CD4-positive, alpha-beta T cell treated with Interferon alpha-2 for 1 hour (primary cell): ENCODE measurements at regions not wholly inside any gene's neighbourhood (a gene's known extent, or its start where the extent isn't known, plus 50 kb on each side); places are given as distances from the start of the nearest gene placed in this dataset.
A peak's percentile ranks its signal among the peaks of the same experiment; 100 is the strongest.
"Not testable (repeated sequence)": the region's sequence is repeated elsewhere in the genome, so short reads cannot be mapped to it uniquely, and the experiment has no call there.

ENCODE experiments used
- DNase-seq, 2 donors: peaks; one replicate each; pipeline ENCODE4 v3.0.0-alpha.2; 2020 to 2022

DNA sequence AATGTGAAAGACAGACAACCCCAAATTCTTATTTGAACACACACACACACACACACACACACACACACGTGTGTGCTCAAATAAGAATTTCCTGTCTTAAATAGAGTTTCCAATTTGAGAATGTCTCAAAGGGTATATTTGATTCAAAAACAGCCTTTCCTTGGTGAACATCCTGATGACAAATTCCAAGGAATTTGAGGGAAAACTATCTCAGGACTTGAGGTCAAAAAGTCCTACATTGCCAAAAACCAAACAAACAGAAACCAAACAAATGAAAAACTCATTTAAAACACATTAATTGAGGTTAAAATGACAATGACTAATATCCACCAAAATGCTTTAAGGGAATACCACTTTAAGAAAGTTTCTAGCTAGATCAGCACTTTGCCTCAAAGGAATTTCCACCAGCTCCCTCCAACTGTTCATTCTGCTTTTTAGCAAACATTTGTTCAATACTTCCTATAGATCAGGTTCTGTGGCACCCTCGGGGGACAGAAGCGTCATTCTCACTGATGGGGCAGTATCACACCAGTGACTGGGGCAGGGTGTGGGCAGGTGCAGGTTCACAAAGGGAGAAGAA lies 232.1 kb upstream of the TRIB2 start:
- DNase-seq = no peak

DNA sequence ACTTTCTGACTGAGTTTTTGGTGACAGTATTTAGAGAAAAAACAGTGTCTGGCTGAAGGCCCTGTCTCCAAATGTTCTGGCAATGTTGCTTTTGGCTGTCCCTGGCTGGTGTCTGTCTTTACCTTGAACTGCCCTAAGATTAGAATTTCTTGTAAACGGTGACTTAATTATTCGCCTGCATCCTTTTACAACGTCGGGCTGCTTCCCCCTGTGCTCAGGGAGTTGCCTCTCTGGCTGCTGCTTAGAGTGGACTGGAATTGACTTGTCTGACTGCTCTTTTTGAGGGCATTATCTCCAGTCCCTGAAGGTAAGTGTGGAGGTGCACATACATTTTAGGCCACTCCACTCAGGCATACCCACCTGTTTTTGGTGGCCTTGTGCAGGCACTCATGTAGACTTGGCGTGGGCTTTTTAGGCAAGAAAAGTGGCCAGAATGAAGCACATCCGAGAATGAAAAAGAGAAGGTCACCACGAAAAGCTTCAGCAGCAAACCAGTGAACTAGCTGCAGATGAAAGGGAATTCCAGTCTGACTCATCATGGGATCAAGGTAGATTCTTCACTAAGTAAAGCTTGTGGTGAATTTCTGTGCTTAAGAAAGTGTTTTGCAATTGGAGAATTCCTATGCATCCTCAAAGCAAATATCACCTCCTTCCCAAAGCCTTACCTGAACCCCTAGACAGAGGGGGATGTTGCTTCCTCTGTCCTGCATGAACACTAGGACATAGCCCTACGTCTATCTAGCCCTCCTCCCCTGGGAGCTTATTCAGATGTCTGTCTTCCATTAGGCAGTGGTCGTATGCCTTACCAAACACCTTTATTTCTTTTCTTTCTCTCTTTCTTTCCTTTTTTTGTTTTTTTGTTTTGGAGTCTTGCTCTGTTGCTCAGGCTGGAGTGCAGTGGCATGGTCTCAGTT lies 230.3 kb upstream of the TRIB2 start:
- DNase-seq = no peak

DNA sequence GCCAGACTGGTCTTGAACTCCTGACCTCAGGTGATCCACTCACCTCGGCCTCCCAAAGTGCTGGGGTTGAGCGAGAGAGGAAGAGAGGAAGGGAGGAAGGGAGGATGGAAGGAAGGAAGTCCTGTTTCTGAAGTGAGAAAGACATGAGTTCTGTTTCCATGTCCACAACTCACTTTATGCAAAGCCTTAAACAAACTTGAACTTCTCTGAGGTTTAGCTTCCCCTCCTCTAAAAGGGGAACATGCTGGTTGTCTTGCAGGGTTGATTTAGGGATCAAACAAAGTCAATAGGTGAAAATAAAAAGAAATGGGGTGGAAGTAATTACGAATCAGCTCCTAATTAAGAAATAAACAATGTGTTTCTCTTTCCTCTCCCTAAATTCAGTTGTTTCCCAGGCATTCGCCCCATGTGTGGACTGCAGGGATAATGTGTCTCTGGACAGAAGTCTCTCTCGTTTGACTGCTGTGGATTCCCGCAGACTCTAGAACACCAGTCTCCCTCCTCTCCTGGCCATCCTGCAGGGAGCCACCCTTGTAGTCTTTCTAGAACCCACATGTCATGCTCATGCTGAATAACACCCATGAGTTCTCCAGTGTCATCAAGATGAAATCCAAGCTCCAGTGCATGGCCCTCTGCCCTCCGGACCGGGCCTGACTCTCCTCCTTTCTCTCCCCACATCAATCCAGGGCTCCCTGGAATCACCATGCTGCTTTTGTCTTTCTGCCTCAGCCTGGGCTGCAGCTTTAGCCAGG lies 229.3 kb upstream of the TRIB2 start:
- DNase-seq = no peak

- peak; percentile 24 to 62 for DNase-seq
Observed at GRCh38 chr2:12488352-12489318, 228.1 kb upstream of the TRIB2 start.

- no peak for DNase-seq
Observed at GRCh38 chr2:12490641-12491040, 226.1 kb upstream of the TRIB2 start.

DNA sequence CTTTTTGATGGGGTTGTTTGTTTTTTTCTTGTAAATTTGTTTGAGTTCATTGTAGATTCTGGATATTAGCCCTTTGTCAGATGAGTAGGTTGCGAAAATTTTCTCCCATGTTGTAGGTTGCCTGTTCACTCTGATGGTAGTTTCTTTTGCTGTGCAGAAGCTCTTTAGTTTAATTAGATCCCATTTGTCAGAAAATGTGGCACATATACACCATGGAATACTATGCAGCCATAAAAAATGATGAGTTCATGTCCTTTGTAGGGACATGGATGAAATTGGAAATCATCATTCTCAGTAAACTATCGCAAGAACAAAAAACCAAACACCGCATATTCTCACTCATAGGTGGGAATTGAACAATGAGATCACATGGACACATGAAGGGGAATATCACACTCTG lies 224.4 kb upstream of the TRIB2 start:
- DNase-seq = not testable (repeated sequence)

- DNase-seq = peak; percentile 37 to 50
Observed at GRCh38 chr2:12493031-12493513, 223.7 kb upstream of the TRIB2 start.

DNA sequence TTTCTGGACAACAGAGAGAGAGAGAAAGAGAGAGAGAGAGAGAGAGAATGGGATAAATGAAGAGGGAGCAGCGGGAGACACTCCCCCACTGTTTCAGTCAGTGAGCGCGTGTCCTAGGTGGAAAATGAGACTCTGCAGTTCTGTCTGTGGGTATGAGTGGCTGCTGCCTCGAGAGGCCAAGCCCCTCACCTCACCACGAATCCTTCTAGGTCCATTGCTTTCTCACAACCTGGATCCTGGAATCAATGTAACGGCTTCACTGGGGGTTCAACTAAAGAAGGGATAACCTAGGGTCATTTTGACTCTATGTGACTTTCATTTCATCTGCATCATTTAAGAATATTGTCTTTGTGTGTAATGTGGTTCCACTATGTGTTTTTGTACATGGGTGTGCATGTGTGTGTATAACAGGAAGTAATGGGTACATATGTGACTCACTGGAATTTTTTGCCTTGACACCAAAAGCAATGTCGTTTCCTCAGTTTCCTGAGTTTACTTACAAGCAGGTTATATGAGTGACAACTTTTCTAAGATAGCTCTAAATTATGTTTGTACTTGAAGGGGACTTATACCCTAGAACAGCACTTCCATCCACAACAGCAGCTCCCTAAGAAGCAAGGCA lies 221.4 kb upstream of the TRIB2 start:
- DNase-seq = no peak

DNA sequence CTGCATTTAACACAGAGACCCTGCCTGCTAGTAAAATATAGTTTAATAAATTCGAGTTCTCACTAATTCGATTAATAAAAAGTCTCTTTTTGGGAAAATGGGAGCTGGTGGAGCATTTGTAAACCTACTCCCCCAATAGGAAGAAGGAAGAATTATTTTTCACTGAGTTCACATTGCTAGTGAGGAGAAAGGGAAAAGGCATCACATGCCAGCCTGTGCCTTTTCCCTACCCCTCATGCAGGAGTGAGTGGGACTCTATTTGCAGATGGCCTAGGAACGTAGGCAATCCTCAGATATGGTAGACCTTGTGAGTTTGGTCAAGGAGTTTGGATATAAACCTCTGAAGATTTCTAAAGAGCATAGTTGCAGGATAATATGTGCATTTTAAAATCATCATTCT lies 218.4 kb upstream of the TRIB2 start:
- no peak for DNase-seq

GRCh38 chr2:12498704-12499103 lies 218.0 kb upstream of the TRIB2 start:
- DNase-seq = no peak

DNA sequence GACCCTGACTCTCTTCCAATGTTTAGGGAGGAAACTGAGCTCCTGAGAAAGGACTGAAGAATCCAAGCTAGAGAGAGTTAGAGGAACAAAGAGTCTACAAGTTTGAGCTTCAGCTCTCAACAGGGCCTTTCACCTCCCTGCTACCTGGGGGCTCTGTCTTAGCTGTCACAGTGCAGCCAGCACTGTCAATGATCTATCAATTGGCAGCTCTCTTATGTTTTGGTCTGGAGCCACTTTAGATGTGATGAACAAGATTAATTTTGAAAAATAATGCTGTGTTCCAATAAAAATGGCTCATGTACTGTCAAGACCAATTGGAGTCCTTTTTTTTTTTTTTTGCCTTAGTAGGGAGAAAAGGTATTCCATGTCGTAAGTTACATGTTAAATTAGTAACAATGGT lies 215.8 kb upstream of the TRIB2 start:
- no peak for DNase-seq

DNA sequence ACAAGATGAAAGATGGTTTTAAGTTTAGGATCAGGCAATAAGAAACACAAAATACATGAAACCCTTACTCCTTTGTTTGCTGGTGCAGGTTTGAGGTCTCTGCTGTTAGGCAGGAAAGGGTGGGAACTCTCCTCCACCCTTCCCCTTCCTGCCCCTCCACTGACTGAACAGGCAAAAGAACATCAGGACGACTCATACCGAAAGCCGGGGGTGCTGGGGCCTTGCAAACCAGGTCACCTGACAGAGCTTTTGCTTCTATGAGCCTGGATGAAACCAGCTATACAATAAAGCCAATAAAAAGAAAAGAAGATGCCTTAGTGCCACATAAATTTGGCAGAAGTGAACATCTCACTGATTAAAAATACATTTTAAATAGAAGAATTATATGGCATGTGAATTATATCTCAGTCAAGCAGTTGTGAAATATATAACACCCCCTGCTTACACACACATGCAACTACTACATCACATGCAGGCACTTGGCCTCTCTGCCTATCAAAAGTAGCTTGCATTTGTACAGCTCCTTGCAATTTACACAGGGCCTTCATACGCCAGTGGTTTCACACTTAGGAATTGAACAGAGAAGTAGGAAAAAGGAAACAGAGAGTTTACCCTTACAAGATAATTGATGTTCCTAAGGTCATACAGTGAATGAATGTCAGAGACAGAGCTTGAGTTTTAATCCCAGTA lies 215.1 kb upstream of the TRIB2 start:
- peak; percentile 46 to 68 for DNase-seq

DNA sequence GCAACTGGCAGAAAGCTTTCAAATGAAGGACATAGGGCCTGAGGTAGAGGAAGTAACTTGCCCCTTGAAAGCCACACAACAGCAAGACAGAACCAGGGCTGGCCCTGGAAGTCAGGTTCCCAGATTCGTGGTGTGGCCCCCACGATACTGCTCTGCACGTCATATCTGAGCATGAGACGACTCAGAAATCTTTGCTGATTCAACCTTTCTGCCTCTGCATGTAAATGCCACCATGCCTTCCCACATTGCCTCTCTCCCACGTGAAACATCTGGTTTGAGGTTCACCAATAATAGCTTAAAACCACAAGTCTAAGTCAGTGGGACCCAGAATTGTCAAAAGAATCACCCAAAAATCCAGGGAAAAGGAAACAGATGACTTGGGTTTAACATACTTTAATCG lies 214.0 kb upstream of the TRIB2 start:
- peak; percentile 10 to 32 for DNase-seq

DNA sequence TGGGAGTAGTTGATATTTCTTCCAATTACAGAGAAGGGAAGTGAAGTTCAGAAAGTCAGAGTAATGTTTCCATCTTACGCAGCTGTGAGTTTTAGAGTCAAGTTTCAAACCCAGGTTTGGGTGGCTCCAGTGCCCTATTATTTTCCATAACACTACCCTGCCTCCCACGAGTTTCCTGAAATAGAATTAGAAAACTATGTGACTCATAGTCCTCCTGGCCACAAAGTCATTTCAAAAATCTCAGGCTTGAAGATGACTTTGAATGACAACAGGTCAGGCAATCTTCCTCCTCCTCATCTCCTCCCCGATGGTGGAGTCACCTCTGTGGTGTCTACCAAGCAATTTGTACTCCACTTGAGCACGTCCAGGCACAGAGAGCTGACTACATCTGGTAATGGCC lies 212.3 kb upstream of the TRIB2 start:
- no peak for DNase-seq

DNA sequence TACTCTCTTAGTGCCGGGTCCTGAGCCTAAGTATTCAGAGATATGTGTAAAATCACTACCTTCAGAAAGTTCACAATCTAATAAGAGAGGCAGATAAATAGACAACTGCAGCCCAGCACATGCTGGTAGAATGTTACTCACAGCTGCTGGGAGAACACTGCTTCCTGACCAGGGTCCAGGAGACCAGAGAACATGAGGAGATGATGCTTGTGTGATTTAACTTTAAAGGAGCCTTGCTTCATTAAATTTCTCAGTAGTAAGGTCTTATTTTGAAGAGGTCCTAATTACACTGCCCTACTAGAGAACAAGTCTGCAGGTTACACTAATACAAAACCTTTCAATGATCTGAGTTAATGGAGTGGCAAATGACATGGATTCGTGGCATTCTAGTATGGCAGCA lies 209.9 kb upstream of the TRIB2 start:
- no peak for DNase-seq

- DNase-seq = peak; percentile 34 to 59
Observed at GRCh38 chr2:12507295-12507694, 209.4 kb upstream of the TRIB2 start.

GRCh38 chr2:12510070-12510469 lies 206.7 kb upstream of the TRIB2 start:
- DNase-seq = no peak

GRCh38 chr2:12513339-12513738 lies 203.4 kb upstream of the TRIB2 start:
- no peak for DNase-seq

DNA sequence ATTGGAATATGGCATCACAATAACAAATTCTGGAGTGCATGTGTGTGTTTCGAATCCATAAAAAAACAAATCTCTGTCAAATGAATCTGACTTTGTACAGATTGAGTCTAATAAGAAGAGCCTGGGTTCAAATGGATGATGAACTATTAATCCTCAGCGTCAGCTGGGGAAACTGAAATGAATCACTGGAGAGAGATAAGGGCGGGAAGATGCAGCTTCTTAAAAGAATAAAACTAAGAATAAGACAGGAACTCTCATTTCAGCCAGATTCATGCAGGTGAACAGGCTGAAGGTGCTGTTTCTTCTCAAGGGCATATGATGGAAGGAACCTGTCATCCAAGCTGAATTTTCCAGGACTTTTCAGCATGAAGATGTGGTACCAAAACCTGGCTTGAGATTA lies 202.6 kb upstream of the TRIB2 start:
- no peak for DNase-seq

DNA sequence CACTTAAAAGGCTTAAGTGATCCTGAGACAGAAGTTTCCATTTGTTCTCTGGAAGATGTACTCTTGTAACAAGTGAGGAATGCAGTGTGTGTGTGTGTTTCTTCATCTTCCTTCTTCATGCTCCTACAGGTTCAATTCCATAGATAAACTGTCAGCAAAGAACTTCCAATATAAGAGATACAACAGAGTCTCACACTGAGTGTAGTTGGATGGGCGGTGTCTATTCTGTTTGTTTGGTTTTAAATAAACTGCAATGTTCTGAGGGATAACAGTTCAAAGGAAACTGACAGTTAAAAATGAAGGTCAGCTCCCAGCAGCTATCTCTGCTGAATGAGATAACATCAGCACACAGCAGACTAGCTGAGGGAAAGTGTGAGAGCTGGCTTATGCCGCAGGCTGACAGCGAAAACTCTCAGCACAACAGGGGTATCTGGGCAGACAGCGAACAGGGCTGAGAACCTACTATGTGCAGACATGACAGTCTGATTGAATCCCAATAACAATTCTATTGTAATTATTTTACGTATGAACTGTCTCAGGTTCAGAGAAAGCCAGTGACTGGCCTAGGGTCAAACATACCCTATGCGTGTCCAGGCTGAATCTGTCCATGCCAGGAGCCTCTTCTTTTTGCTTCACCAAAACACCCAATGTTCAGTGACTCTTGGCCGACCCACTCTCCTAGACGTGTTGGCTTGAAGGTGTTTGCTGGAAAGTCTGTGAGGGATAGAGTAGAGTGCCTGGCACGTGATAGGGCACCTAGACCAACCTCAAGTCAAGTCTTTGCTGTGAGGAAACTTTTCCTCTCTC lies 201.9 kb upstream of the TRIB2 start:
- DNase-seq = peak; percentile 11 to 61
